HEK293T (cell line): ENCODE measurements at regions not wholly inside any gene's neighbourhood (a gene's known extent, or its start where the extent isn't known, plus 50 kb on each side); places are given as distances from the start of the nearest gene placed in this dataset.

Source experiments
- ARNT ChIP-seq: fragments of 450-650 bp; IDR thresholded peaks from 2 replicates; pipeline ENCODE4 v1.6.1; 2017; ENCODE audit warnings: mild to moderate bottlenecking
- BHLHE40 ChIP-seq: fragments of 450-650 bp; IDR thresholded peaks from 2 replicates; pipeline ENCODE4 v1.6.1; 2016; ENCODE audit warnings: mild to moderate bottlenecking, moderate library complexity, borderline replicate concordance
- CTBP1 ChIP-seq: fragments of 450-650 bp; IDR thresholded peaks from 2 replicates; pipeline ENCODE4 v1.6.1; 2016; ENCODE audit warnings: borderline replicate concordance
- FOXA1 ChIP-seq: fragments of 450-650 bp; IDR thresholded peaks from 2 replicates; pipeline ENCODE4 v1.6.1; 2016; ENCODE audit warnings: mild to moderate bottlenecking
- FOXM1 ChIP-seq: fragments of 450-650 bp; IDR thresholded peaks from 2 replicates; pipeline ENCODE4 v1.6.1; 2017; ENCODE audit warnings: mild to moderate bottlenecking, borderline replicate concordance
- HDGF ChIP-seq: fragments of 450-650 bp; IDR thresholded peaks from 2 replicates; pipeline ENCODE4 v1.6.1; 2017; ENCODE audit warnings: antibody characterized with exemption, borderline replicate concordance
- L3MBTL2 ChIP-seq: fragments of 450-650 bp; conservative IDR thresholded peaks from 2 replicates; pipeline ENCODE4 v1.6.1; 2016; ENCODE audit warnings: mild to moderate bottlenecking
- PKNOX1 ChIP-seq: fragments of 450-650 bp; IDR thresholded peaks from 2 replicates; pipeline ENCODE4 v1.6.1; 2016
- TARDBP ChIP-seq: fragments of 450-650 bp; IDR thresholded peaks from 2 replicates; pipeline ENCODE4 v1.6.1; 2016

- TF ChIP-seq HDGF (no peak), BHLHE40 (no peak), TARDBP (no peak), L3MBTL2 (no peak), ARNT (no peak), CTBP1 (no peak), FOXA1 (no peak), PKNOX1 (no peak), FOXM1 (no peak)
Measured at GRCh38 chr4:116906758-116907157, 178.6 kb downstream of the TRAM1L1 start.
